Naive thymus-derived CD4-positive, alpha-beta T cell (primary cell): ENCODE measurements at regions not wholly inside any gene's neighbourhood (a gene's known extent, or its start where the extent isn't known, plus 50 kb on each side); places are given as distances from the start of the nearest gene placed in this dataset.

Source experiments
- ATAC-seq: fragments of 150-1000 bp; cut with Tn5 transposase; 2 replicates; pipeline ENCODE4 v1.10.0; 2021; ENCODE audit warnings: mild to moderate bottlenecking, moderate library complexity
- CTCF ChIA-PET: fragments of 350-600 bp; sonication (Branson Sonifier 250); formaldehyde crosslinking; loops from one replicate; lab custom pipeline; 2021; ENCODE audit warnings: antibody characterized with exemption; lab: Charles Lee
- POLR2A ChIA-PET: fragments of 350-600 bp; sonication (Branson Sonifier 250); formaldehyde crosslinking; loops from one replicate; lab custom pipeline; 2021; ENCODE audit warnings: antibody characterized with exemption, inconsistent platforms; lab: Charles Lee
- DNase-seq, 9 donors: peaks; one replicate each; pipeline versions ENCODE4 v3.0.0 to v3.0.0-alpha.2; 2020 to 2022; ENCODE audit warnings: mixed read lengths in 1 of 9
- H3K27ac ChIP-seq: one replicate; pipeline ENCODE4 v1.7.0; 2013; ENCODE audit warnings: mild to moderate bottlenecking, low read depth, low read length, moderate library complexity
- H3K27me3 ChIP-seq, 2 donors: one replicate each; pipeline ENCODE4 v1.7.0; 2013; ENCODE audit warnings: low read length in 2 of 2, mild to moderate bottlenecking in 2 of 2, moderate library complexity in 2 of 2; ENCODE audit not compliant: control insufficient read depth in 2 of 2, insufficient read depth in 2 of 2
- H3K36me3 ChIP-seq, 3 experiments: 1 replicate in 2 of 3; 2 replicates in 1 of 3; pipeline ENCODE4 v1.7.0; 2013; ENCODE audit warnings: low read length in 3 of 3, mild to moderate bottlenecking in 3 of 3, moderate library complexity in 1 of 3; ENCODE audit not compliant: insufficient read depth in 3 of 3, control insufficient read depth in 2 of 3
- H3K4me1 ChIP-seq, 2 donors: one replicate each; pipeline ENCODE4 v1.7.0; 2013; ENCODE audit warnings: low read length in 2 of 2, mild to moderate bottlenecking in 2 of 2, moderate library complexity in 1 of 2; ENCODE audit not compliant: control insufficient read depth in 2 of 2, insufficient read depth in 2 of 2
- H3K4me3 ChIP-seq: 2 replicates; pipeline ENCODE4 v1.7.0; 2013; ENCODE audit warnings: mild to moderate bottlenecking, low read length
- H3K9me3 ChIP-seq, 3 experiments: 1 replicate in 2 of 3; 2 replicates in 1 of 3; pipeline ENCODE4 v1.7.0; 2013; ENCODE audit warnings: low read length in 3 of 3; ENCODE audit not compliant: control insufficient read depth in 2 of 3
- H3K27ac Mint-ChIP-seq, 9 donors: one replicate each; pipeline ENCODE4 v1.8.0; 2020 to 2022; ENCODE audit warnings: mixed read lengths in 9 of 9, mild to moderate bottlenecking in 8 of 9, moderate library complexity in 5 of 9, inconsistent platforms in 2 of 9
- H3K27me3 Mint-ChIP-seq, 5 donors: one replicate each; pipeline ENCODE4 v1.8.0; 2021 to 2022; ENCODE audit warnings: mixed read lengths in 5 of 5, mild to moderate bottlenecking in 1 of 5
- H3K36me3 Mint-ChIP-seq, 5 donors: one replicate each; pipeline ENCODE4 v1.8.0; 2020 to 2022; ENCODE audit warnings: mixed read lengths in 5 of 5, mild to moderate bottlenecking in 3 of 5, inconsistent platforms in 1 of 5
- H3K4me1 Mint-ChIP-seq, 7 donors: one replicate each; pipeline ENCODE4 v1.8.0; 2020 to 2022; ENCODE audit warnings: mixed read lengths in 7 of 7, mild to moderate bottlenecking in 3 of 7, inconsistent platforms in 1 of 7
- H3K4me3 Mint-ChIP-seq, 10 donors: one replicate each; pipeline ENCODE4 v1.8.0; 2020 to 2022; ENCODE audit warnings: mild to moderate bottlenecking in 10 of 10, mixed read lengths in 10 of 10, moderate library complexity in 6 of 10, inconsistent platforms in 2 of 10
- H3K9me3 Mint-ChIP-seq, 11 donors: one replicate each; pipeline ENCODE4 v1.8.0; 2020 to 2022; ENCODE audit warnings: mixed read lengths in 11 of 11, mild to moderate bottlenecking in 4 of 11, inconsistent platforms in 1 of 11, moderate library complexity in 1 of 11
- intact Hi-C, 2 donors: fragments of 100-400 bp; cut with micrococcal nuclease; formaldehyde crosslinking; loops; one replicate each; pipeline ENCODE4 v1.15.1; 2023

DNA sequence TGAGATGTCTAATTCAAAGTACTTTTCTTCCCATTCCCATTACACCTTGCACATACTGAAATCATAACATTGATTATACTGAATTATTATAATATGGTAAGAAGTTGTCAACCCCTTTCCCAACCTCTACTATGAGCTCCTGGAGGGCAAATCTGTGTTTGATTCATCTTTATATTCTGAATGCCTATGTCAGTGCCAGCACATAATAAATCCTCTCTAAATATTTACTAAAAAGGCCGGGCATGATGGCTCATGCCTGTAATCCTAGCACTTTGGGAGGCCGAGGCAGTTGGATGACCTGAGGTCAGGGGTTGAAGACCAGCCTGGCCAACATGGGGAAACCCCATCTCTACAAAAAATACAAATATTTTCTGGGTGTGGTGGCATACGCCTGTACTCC, 392.5 kb upstream of the CADM2 start:
- Histone ChIP-seq H3K36me3 (no peaks in the 10 kb centered on the region), H3K27ac (no peak overlapping the region), H3K4me1 (no peaks in the 10 kb centered on the region), H3K27me3 (no peaks in the 10 kb centered on the region), H3K9me3 (peaks cover 0 to 4% (median 0%) of the 10 kb centered on the region in 3 experiments), H3K4me3 (no peak overlapping the region)
- H3K36me3 Mint-ChIP-seq = no peaks in the 10 kb centered on the region
- H3K4me1 Mint-ChIP-seq = no peaks in the 10 kb centered on the region
- no peaks in the 10 kb centered on the region for H3K27me3 Mint-ChIP-seq
- ChIA-PET CTCF (no interaction called here), POLR2A (no interaction called here)
- intact Hi-C loops = no loop called here
- DNase-seq = no peak
- no peak overlapping the region for H3K27ac Mint-ChIP-seq
- no peak overlapping the region for H3K4me3 Mint-ChIP-seq
- peaks cover 0 to 17% (median 3%) of the 10 kb centered on the region in 11 donors for H3K9me3 Mint-ChIP-seq
- no peak for ATAC-seq

- no peaks in the 10 kb centered on the region for H3K4me1 ChIP-seq
- POLR2A ChIA-PET = no interaction called here
- CTCF ChIA-PET = no interaction called here
- no peaks in the 10 kb centered on the region for H3K4me1 Mint-ChIP-seq
- H3K36me3 Mint-ChIP-seq = no peaks in the 10 kb centered on the region
- H3K4me3 ChIP-seq = no peak overlapping the region
- ATAC-seq (no peak), DNase-seq (no peak)
- intact Hi-C loops = no loop called here
- no peaks in the 10 kb centered on the region for H3K36me3 ChIP-seq
- no peak overlapping the region for H3K27ac Mint-ChIP-seq
- no peaks in the 10 kb centered on the region for H3K27me3 Mint-ChIP-seq
- no peak overlapping the region for H3K27ac ChIP-seq
- H3K27me3 ChIP-seq = no peaks in the 10 kb centered on the region
- no peak overlapping the region for H3K4me3 Mint-ChIP-seq
- H3K9me3 Mint-ChIP-seq = peaks cover 0 to 17% (median 3%) of the 10 kb centered on the region in 11 donors
- peaks cover 0 to under 1% (median 0%) of the 10 kb centered on the region in 3 experiments for H3K9me3 ChIP-seq
Observed at GRCh38 chr3:84567796-84568195, 391.0 kb upstream of the CADM2 start.

GRCh38 chr3:84573962-84574361, 384.8 kb upstream of the CADM2 start:
- Histone ChIP-seq H3K27ac (no peak overlapping the region), H3K4me3 (no peak overlapping the region), H3K36me3 (no peaks in the 10 kb centered on the region), H3K9me3 (peaks cover 0 to 9% (median 3%) of the 10 kb centered on the region in 3 experiments), H3K27me3 (no peaks in the 10 kb centered on the region), H3K4me1 (no peaks in the 10 kb centered on the region)
- no peak for ATAC-seq
- intact Hi-C loops = no loop called here
- no peak overlapping the region for H3K4me3 Mint-ChIP-seq
- H3K27ac Mint-ChIP-seq = no peak overlapping the region
- POLR2A ChIA-PET = no interaction called here
- no peaks in the 10 kb centered on the region for H3K27me3 Mint-ChIP-seq
- H3K9me3 Mint-ChIP-seq = peaks cover 6 to 47% (median 16%) of the 10 kb centered on the region in 11 donors
- no peaks in the 10 kb centered on the region for H3K4me1 Mint-ChIP-seq
- CTCF ChIA-PET = no interaction called here
- DNase-seq = no peak
- peaks cover 0 to 4% (median 0%) of the 10 kb centered on the region in 5 donors for H3K36me3 Mint-ChIP-seq

- H3K4me3 Mint-ChIP-seq = no peak overlapping the region
- H3K27me3 Mint-ChIP-seq = no peaks in the 10 kb centered on the region
- no peak for ATAC-seq
- peaks cover 4 to 37% (median 7%) of the 10 kb centered on the region in 11 donors for H3K9me3 Mint-ChIP-seq
- Histone ChIP-seq H3K4me3 (no peak overlapping the region), H3K4me1 (no peaks in the 10 kb centered on the region), H3K9me3 (no peaks in the 10 kb centered on the region), H3K27me3 (no peaks in the 10 kb centered on the region), H3K36me3 (no peaks in the 10 kb centered on the region), H3K27ac (no peak overlapping the region)
- POLR2A ChIA-PET = no interaction called here
- CTCF ChIA-PET = no interaction called here
- H3K36me3 Mint-ChIP-seq = no peaks in the 10 kb centered on the region
- no peak for DNase-seq
- H3K4me1 Mint-ChIP-seq = no peaks in the 10 kb centered on the region
- intact Hi-C loops = no loop called here
- H3K27ac Mint-ChIP-seq = no peak overlapping the region
Observed at GRCh38 chr3:84586427-84586826, 372.4 kb upstream of the CADM2 start.

DNA sequence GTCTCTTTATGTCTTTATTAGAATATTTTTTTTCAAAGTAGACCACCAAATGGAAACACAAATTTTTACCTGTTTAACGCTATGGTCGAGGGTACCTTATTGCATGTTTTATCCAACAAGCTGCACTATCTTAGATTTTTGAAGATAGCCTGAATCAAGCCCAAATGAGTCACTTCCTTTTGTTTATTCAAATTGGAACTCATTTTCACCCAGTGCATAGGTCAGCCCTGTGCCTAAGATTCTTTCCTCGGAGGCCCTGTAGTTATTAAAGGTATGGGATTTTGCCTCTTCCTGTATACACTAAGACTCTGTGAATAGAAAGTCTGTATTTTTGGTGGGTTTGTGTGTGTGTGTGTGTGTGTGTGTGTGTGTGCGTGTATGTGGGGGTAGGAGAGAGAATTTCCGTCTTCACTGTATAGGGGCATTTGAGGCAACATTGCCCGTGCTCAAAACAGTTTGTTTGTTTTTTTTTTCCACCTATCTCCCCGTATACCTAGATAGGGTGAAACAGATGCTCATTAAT, 358.0 kb upstream of the CADM2 start:
- no peaks in the 10 kb centered on the region for H3K27me3 Mint-ChIP-seq
- no peaks in the 10 kb centered on the region for H3K4me1 ChIP-seq
- H3K4me1 Mint-ChIP-seq = no peaks in the 10 kb centered on the region
- intact Hi-C loops = no loop called here
- peaks cover 0 to 23% (median 6%) of the 10 kb centered on the region in 11 donors for H3K9me3 Mint-ChIP-seq
- no peak overlapping the region for H3K4me3 ChIP-seq
- H3K36me3 Mint-ChIP-seq = no peaks in the 10 kb centered on the region
- ATAC-seq (no peak), DNase-seq (no peak)
- ChIA-PET POLR2A (no interaction called here), CTCF (no interaction called here)
- no peaks in the 10 kb centered on the region for H3K27me3 ChIP-seq
- no peak overlapping the region for H3K27ac ChIP-seq
- no peak overlapping the region for H3K4me3 Mint-ChIP-seq
- H3K36me3 ChIP-seq = no peaks in the 10 kb centered on the region
- H3K27ac Mint-ChIP-seq = no peak overlapping the region
- H3K9me3 ChIP-seq = no peaks in the 10 kb centered on the region

GRCh38 chr3:84601303-84601702, 357.5 kb upstream of the CADM2 start:
- H3K27me3 Mint-ChIP-seq = no peaks in the 10 kb centered on the region
- H3K4me3 Mint-ChIP-seq = no peak overlapping the region

DNA sequence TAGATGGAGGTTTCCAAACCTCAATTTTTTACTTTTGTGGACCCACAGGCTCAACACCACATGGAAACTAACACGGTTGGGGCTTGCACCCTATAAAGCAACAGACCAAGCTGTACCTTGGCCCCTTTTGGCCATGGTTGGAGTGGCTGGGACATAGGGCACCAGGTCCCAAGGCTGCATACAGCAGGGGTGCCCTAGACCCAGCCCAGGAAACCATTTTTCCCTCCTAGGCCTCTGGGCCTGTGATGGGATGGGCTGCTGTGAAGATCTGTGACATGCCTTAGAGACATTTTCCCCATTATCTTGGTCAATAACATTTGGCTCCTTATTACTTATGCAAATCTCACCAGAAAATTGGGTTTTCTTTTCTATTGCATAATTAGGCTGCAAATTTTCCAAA, 337.0 kb upstream of the CADM2 start:
- intact Hi-C loops = no loop called here
- peaks cover 0 to 4% (median 0%) of the 10 kb centered on the region in 5 donors for H3K36me3 Mint-ChIP-seq
- ChIA-PET POLR2A (no interaction called here), CTCF (interaction anchor here (0.5 kb wide), 1 partner anchor 568 kb away, joined by 4 read pairs; no protein-coding TSS in a partner anchor)
- peaks cover 0 to 29% (median 7%) of the 10 kb centered on the region in 11 donors for H3K9me3 Mint-ChIP-seq
- no peaks in the 10 kb centered on the region for H3K27me3 Mint-ChIP-seq
- H3K9me3 ChIP-seq = peaks cover 0 to 10% (median 0%) of the 10 kb centered on the region in 3 experiments
- H3K4me3 Mint-ChIP-seq = no peak overlapping the region
- ATAC-seq (no peak), DNase-seq (no peak)
- no peaks in the 10 kb centered on the region for H3K4me1 ChIP-seq
- no peak overlapping the region for H3K27ac ChIP-seq
- H3K4me1 Mint-ChIP-seq = no peaks in the 10 kb centered on the region
- no peaks in the 10 kb centered on the region for H3K36me3 ChIP-seq
- H3K4me3 ChIP-seq = no peak overlapping the region
- no peak overlapping the region for H3K27ac Mint-ChIP-seq
- no peaks in the 10 kb centered on the region for H3K27me3 ChIP-seq

More at GRCh38 chr3:84601303-84601702, 357.5 kb upstream of the CADM2 start:
- Histone ChIP-seq H3K36me3 (no peaks in the 10 kb centered on the region), H3K27ac (no peak overlapping the region), H3K4me1 (no peaks in the 10 kb centered on the region), H3K9me3 (no peaks in the 10 kb centered on the region), H3K27me3 (no peaks in the 10 kb centered on the region), H3K4me3 (no peak overlapping the region)
- no peaks in the 10 kb centered on the region for H3K36me3 Mint-ChIP-seq
- peaks cover 0 to 27% (median 6%) of the 10 kb centered on the region in 11 donors for H3K9me3 Mint-ChIP-seq
- ChIA-PET POLR2A (no interaction called here), CTCF (no interaction called here)
- DNase-seq (no peak), ATAC-seq (no peak)
- no peak overlapping the region for H3K27ac Mint-ChIP-seq
- no peaks in the 10 kb centered on the region for H3K4me1 Mint-ChIP-seq
- intact Hi-C loops = no loop called here
